BLaER1 (cell line): ENCODE measurements at regions not wholly inside any gene's neighbourhood (a gene's known extent, or its start where the extent isn't known, plus 50 kb on each side); places are given as distances from the start of the nearest gene placed in this dataset.

ENCODE experiments used
- H3K27ac ChIP-seq: shearing (Covaris generic); formaldehyde crosslinking; 2 replicates; pipeline ENCODE4 v1.8.1; 2022
- H3K27me3 ChIP-seq: shearing (Covaris generic); formaldehyde crosslinking; 2 replicates; pipeline ENCODE4 v1.8.1; 2022
- H3K36me3 ChIP-seq: shearing (Covaris generic); formaldehyde crosslinking; 2 replicates; pipeline ENCODE4 v1.8.1; 2022
- H3K4me1 ChIP-seq: shearing (Covaris generic); formaldehyde crosslinking; 2 replicates; pipeline ENCODE4 v1.8.1; 2022
- H3K4me2 ChIP-seq: shearing (Covaris generic); formaldehyde crosslinking; 2 replicates; pipeline ENCODE4 v1.8.1; 2022
- H3K4me3 ChIP-seq: shearing (Covaris generic); formaldehyde crosslinking; 2 replicates; pipeline ENCODE4 v1.8.1; 2022
- H3K9ac ChIP-seq: shearing (Covaris generic); formaldehyde crosslinking; 2 replicates; pipeline ENCODE4 v1.8.1; 2022
- H3K9me3 ChIP-seq: shearing (Covaris generic); formaldehyde crosslinking; 2 replicates; pipeline ENCODE4 v1.8.1; 2022
- H4K20me1 ChIP-seq: shearing (Covaris generic); formaldehyde crosslinking; 2 replicates; pipeline ENCODE4 v1.8.1; 2022
- Cebpa-rat ChIP-seq: shearing (Covaris generic); IDR thresholded peaks from 2 replicates; pipeline ENCODE4 v1.8.1; 2022

GRCh38 chr11:80617156-80617555 is 1176.3 kb upstream of the TENM4 start:
- Histone ChIP-seq H3K27ac (no peak overlapping the region), H3K9me3 (no peaks in the 10 kb centered on the region), H3K9ac (no peak overlapping the region), H3K4me3 (no peak overlapping the region), H3K36me3 (no peaks in the 10 kb centered on the region), H3K4me2 (no peak overlapping the region), H3K4me1 (no peaks in the 10 kb centered on the region), H3K27me3 (no peaks in the 10 kb centered on the region), H4K20me1 (no peaks in the 10 kb centered on the region)
- no peak for TF ChIP-seq Cebpa-rat

- no peak for TF ChIP-seq Cebpa-rat
- H3K9ac ChIP-seq, result no peak overlapping the region
Observed at GRCh38 chr11:80616070-80616800, 1175.4 kb upstream of the TENM4 start.

GRCh38 chr11:80613655-80614054 is 1172.8 kb upstream of the TENM4 start:
- no peak for TF ChIP-seq Cebpa-rat
- H3K4me3 ChIP-seq, result no peak overlapping the region
- no peaks in the 10 kb centered on the region for H3K4me1 ChIP-seq

More at GRCh38 chr11:80616070-80616800, 1175.4 kb upstream of the TENM4 start:
- no peaks in the 10 kb centered on the region for H3K36me3 ChIP-seq
- no peak overlapping the region for H3K4me3 ChIP-seq
- no peaks in the 10 kb centered on the region for H3K27me3 ChIP-seq
- no peaks in the 10 kb centered on the region for H4K20me1 ChIP-seq
- no peaks in the 10 kb centered on the region for H3K9me3 ChIP-seq
- H3K4me2 ChIP-seq, result no peak overlapping the region
- H3K27ac ChIP-seq, result no peak overlapping the region
- no peaks in the 10 kb centered on the region for H3K4me1 ChIP-seq

GRCh38 chr11:80610516-80610915 is 1169.7 kb upstream of the TENM4 start:
- Histone ChIP-seq H3K4me2 (no peak overlapping the region), H3K9me3 (no peaks in the 10 kb centered on the region), H3K4me3 (no peak overlapping the region), H4K20me1 (no peaks in the 10 kb centered on the region), H3K27me3 (no peaks in the 10 kb centered on the region), H3K27ac (no peak overlapping the region), H3K36me3 (no peaks in the 10 kb centered on the region), H3K4me1 (no peaks in the 10 kb centered on the region), H3K9ac (no peak overlapping the region)
- TF ChIP-seq Cebpa-rat, result no peak

More at GRCh38 chr11:80613655-80614054, 1172.8 kb upstream of the TENM4 start:
- Histone ChIP-seq H3K27me3 (no peaks in the 10 kb centered on the region), H3K9me3 (no peaks in the 10 kb centered on the region), H3K27ac (no peak overlapping the region), H3K4me2 (no peak overlapping the region), H4K20me1 (no peaks in the 10 kb centered on the region), H3K9ac (no peak overlapping the region), H3K36me3 (no peaks in the 10 kb centered on the region)

- Histone ChIP-seq H4K20me1 (no peaks in the 10 kb centered on the region), H3K9me3 (no peaks in the 10 kb centered on the region), H3K4me1 (no peaks in the 10 kb centered on the region), H3K27me3 (no peaks in the 10 kb centered on the region), H3K27ac (no peak overlapping the region), H3K4me2 (no peak overlapping the region), H3K36me3 (no peaks in the 10 kb centered on the region), H3K9ac (no peak overlapping the region), H3K4me3 (no peak overlapping the region)
- TF ChIP-seq Cebpa-rat, result no peak
Observed at GRCh38 chr11:80603472-80603871, 1162.6 kb upstream of the TENM4 start.

- no peaks in the 10 kb centered on the region for H4K20me1 ChIP-seq
- H3K4me3 ChIP-seq, result no peak overlapping the region
- no peak for TF ChIP-seq Cebpa-rat
- H3K9me3 ChIP-seq, result no peaks in the 10 kb centered on the region
- no peak overlapping the region for H3K27ac ChIP-seq
- no peaks in the 10 kb centered on the region for H3K4me1 ChIP-seq
- H3K36me3 ChIP-seq, result no peaks in the 10 kb centered on the region
- no peak overlapping the region for H3K4me2 ChIP-seq
- H3K9ac ChIP-seq, result no peak overlapping the region
- H3K27me3 ChIP-seq, result no peaks in the 10 kb centered on the region
Observed at GRCh38 chr11:80598905-80599304, 1158.1 kb upstream of the TENM4 start.

- Histone ChIP-seq H3K27ac (no peak overlapping the region), H3K9ac (no peak overlapping the region), H3K4me2 (no peak overlapping the region), H3K4me3 (no peak overlapping the region), H3K27me3 (no peaks in the 10 kb centered on the region), H3K9me3 (no peaks in the 10 kb centered on the region), H3K36me3 (no peaks in the 10 kb centered on the region), H4K20me1 (no peaks in the 10 kb centered on the region), H3K4me1 (no peaks in the 10 kb centered on the region)
- no peak for TF ChIP-seq Cebpa-rat
Observed at GRCh38 chr11:80596291-80596810, 1155.5 kb upstream of the TENM4 start.

- H3K27ac ChIP-seq, result no peak overlapping the region
Observed at GRCh38 chr11:80595011-80595410, 1154.2 kb upstream of the TENM4 start.

GRCh38 chr11:80593648-80594374 is 1153.0 kb upstream of the TENM4 start:
- Histone ChIP-seq H3K9me3 (no peaks in the 10 kb centered on the region), H3K27me3 (no peaks in the 10 kb centered on the region), H3K36me3 (no peaks in the 10 kb centered on the region), H3K4me2 (no peak overlapping the region), H4K20me1 (no peaks in the 10 kb centered on the region), H3K4me1 (no peaks in the 10 kb centered on the region), H3K27ac (no peak overlapping the region), H3K4me3 (no peak overlapping the region), H3K9ac (no peak overlapping the region)
- TF ChIP-seq Cebpa-rat, result no peak

More at GRCh38 chr11:80595011-80595410, 1154.2 kb upstream of the TENM4 start:
- no peaks in the 10 kb centered on the region for H3K4me1 ChIP-seq
- no peak overlapping the region for H3K4me3 ChIP-seq
- H3K9me3 ChIP-seq, result no peaks in the 10 kb centered on the region
- H4K20me1 ChIP-seq, result no peaks in the 10 kb centered on the region
- H3K4me2 ChIP-seq, result no peak overlapping the region
- H3K9ac ChIP-seq, result no peak overlapping the region
- no peaks in the 10 kb centered on the region for H3K36me3 ChIP-seq
- H3K27me3 ChIP-seq, result no peaks in the 10 kb centered on the region
- TF ChIP-seq Cebpa-rat, result no peak

GRCh38 chr11:80592546-80592945 is 1151.7 kb upstream of the TENM4 start:
- Histone ChIP-seq H3K4me1 (no peaks in the 10 kb centered on the region), H3K4me2 (no peak overlapping the region), H3K9me3 (no peaks in the 10 kb centered on the region), H3K27ac (no peak overlapping the region), H3K27me3 (no peaks in the 10 kb centered on the region), H3K4me3 (no peak overlapping the region), H3K9ac (no peak overlapping the region), H3K36me3 (no peaks in the 10 kb centered on the region), H4K20me1 (no peaks in the 10 kb centered on the region)
- no peak for TF ChIP-seq Cebpa-rat
